ENCODE measurements at regions not wholly inside any gene's neighbourhood (a gene's known extent, or its start where the extent isn't known, plus 50 kb on each side); places are given as distances from the start of the nearest gene placed in this dataset.
A peak's percentile ranks its signal among the peaks of the same experiment; 100 is the strongest.

DNA sequence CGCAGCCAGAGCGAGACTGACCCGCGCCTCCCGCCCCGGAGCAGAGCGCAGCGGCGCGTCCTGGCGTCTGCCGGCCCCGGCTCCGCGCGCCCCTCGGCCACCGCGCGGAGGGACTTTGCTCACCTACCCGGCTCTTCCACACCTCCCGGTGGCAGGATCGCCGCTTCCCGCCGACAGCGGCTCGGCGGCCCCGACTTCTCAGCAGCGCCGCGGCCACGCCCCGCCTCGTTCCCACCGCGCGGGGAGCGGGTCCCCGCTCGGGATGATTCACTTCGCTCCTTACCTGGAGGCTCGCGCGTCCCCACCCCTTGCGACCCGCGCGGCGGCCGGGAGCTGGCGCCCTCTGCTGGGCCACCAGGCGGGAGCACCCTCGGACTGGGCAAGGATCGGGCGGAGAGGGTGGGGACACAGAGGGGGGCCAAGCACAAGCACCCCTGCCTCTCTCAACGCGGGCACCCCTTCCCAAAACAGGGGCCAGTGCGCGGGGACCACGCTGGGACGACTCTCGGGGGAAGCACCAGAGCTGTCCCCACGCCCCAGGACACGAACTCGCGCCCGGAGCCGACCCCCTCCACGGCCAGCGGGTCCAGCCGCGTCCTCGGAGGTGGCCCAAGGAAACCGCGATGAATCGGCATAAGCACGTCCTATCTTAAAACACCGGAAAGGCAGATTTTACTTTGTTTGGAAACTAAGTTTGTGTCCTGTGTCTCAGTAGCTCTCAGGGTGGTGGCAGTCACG is 101.0 kb upstream of the SVIL start (continued):
- peak; percentile 94 for TF ChIP-seq PATZ1 (CRISPR knock-in tag; IDR thresholded peaks at IDR 0.05)
- 0 out of 2 replicates have a peak, but pooled peaks have one; percentile 63 for TF ChIP-seq ZNF274 (CRISPR knock-in tag; IDR thresholded peaks at IDR 0.05)
- TF ChIP-seq, protein P1, sequence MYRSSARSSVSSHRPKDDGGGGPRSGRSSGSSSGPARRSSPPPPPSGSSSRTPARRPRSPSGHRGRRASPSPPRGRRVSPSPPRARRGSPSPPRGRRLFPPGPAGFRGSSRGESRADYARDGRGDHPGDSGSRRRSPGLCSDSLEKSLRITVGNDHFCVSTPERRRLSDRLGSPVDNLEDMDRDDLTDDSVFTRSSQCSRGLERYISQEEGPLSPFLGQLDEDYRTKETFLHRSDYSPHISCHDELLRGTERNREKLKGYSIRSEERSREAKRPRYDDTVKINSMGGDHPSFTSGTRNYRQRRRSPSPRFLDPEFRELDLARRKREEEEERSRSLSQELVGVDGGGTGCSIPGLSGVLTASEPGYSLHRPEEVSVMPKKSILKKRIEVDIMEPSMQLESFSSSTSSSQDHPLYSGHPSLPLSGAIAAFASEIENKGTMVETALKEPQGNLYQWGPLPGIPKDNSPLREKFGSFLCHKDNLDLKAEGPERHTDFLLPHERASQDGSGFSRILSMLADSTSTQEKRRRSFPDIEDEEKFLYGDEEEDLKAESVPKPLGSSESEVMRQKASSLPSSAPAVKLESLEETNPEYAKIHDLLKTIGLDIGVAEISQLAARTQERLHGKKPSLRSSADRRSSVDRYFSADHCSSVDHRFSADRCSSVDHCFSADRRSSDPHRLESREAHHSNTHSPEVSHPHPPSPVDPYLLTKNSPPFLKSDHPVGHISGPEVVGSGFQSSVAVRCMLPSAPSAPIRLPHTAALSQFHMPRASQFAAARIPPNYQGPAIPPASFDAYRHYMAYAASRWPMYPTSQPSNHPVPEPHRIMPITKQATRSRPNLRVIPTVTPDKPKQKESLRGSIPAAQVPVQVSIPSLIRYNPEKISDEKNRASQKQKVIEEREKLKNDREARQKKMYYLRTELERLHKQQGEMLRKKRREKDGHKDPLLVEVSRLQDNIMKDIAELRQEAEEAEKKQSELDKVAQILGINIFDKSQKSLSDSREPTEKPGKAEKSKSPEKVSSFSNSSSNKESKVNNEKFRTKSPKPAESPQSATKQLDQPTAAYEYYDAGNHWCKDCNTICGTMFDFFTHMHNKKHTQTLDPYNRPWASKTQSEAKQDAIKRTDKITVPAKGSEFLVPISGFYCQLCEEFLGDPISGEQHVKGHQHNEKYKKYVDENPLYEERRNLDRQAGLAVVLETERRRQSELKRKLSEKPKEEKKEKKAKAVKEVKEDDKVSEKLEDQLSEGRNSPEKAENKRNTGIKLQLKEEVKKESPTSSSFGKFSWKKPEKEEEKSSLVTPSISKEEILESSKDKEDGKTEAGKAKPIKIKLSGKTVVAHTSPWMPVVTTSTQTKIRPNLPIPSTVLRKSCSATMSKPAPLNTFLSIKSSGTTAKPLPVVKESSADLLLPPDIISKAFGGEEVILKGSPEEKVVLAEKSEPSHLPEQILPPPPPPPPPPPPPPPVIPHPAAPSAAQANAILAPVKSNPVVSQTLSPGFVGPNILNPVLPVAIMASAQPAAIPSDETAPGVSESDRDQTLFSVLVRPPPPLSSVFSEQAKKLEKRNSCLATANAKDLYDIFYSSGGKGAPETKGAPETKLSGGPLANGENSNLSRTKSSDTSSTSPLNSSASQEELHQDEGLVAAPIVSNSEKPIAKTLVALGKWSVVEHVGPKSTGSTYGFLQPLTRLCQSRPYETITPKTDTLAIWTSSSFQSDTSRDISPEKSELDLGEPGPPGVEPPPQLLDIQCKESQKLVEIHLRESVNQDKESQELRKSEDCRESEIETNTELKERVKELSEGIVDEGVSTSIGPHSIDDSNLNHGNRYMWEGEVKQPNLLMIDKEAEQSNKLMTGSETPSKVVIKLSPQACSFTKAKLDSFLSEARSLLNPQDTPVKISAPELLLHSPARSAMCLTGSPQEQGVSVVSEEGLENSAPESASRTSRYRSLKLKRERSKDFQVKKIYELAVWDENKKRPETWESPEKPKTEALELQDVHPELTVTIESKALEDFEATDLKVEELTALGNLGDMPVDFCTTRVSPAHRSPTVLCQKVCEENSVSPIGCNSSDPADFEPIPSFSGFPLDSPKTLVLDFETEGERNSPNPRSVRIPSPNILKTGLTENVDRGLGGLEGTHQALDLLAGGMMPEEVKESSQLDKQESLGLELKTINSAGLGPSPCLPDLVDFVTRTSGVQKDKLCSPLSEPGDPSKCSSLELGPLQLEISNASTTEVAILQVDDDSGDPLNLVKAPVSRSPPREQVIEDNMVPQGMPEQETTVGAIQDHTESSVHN (CRISPR knock-in tag; IDR thresholded peaks at IDR 0.05), result no peak
- 0 out of 2 replicates have a peak, but pooled peaks have one; percentile 52 for TF ChIP-seq ZNF83 (CRISPR knock-in tag; IDR thresholded peaks at IDR 0.05; ENCODE audit: borderline replicate concordance)
- peak; percentile 62; the same call in 1 of the 2 replicates for TF ChIP-seq SAP130 (CRISPR knock-in tag; IDR thresholded peaks at IDR 0.05; ENCODE audit: low read depth)
- no peak for TF ChIP-seq ZNF451 (CRISPR knock-in tag; IDR thresholded peaks at IDR 0.05)
- TF ChIP-seq CREBL2 (CRISPR knock-in tag; IDR thresholded peaks at IDR 0.05; ENCODE audit: borderline replicate concordance), result 0 out of 2 replicates have a peak, but pooled peaks have one; percentile 60
- no peak for TF ChIP-seq ZNF567 (CRISPR knock-in tag; IDR thresholded peaks at IDR 0.05; ENCODE audit: borderline replicate concordance)
- TF ChIP-seq MTF2 (CRISPR knock-in tag; IDR thresholded peaks at IDR 0.05; ENCODE audit: borderline replicate concordance), result no peak
- TF ChIP-seq ZNF180 (CRISPR knock-in tag; IDR thresholded peaks at IDR 0.05; ENCODE audit: borderline replicate concordance, low read depth), result no peak
- peak; percentile 34 for TF ChIP-seq ZNF883 (CRISPR knock-in tag; IDR thresholded peaks at IDR 0.05; ENCODE audit: not compliant biosample characterization)
- TF ChIP-seq ARNT2 (CRISPR knock-in tag; IDR thresholded peaks at IDR 0.05; ENCODE audit: low read depth), result peak; percentile 66; the same call in 1 of the 2 replicates
- TF ChIP-seq ZNF570 (CRISPR knock-in tag; IDR thresholded peaks at IDR 0.05; ENCODE audit: borderline replicate concordance), result no peak
- TF ChIP-seq TAF1 (CRISPR knock-in tag; IDR thresholded peaks at IDR 0.05), result peak; percentile 10; the same call in 1 of the 2 replicates
- TF ChIP-seq SPEN (CRISPR knock-in tag; IDR thresholded peaks at IDR 0.05; ENCODE audit: low read depth), result peak; percentile 68; the same call in 1 of the 2 replicates
- TF ChIP-seq, protein P2, sequence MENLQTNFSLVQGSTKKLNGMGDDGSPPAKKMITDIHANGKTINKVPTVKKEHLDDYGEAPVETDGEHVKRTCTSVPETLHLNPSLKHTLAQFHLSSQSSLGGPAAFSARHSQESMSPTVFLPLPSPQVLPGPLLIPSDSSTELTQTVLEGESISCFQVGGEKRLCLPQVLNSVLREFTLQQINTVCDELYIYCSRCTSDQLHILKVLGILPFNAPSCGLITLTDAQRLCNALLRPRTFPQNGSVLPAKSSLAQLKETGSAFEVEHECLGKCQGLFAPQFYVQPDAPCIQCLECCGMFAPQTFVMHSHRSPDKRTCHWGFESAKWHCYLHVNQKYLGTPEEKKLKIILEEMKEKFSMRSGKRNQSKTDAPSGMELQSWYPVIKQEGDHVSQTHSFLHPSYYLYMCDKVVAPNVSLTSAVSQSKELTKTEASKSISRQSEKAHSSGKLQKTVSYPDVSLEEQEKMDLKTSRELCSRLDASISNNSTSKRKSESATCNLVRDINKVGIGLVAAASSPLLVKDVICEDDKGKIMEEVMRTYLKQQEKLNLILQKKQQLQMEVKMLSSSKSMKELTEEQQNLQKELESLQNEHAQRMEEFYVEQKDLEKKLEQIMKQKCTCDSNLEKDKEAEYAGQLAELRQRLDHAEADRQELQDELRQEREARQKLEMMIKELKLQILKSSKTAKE (CRISPR knock-in tag; IDR thresholded peaks at IDR 0.05; ENCODE audit: borderline replicate concordance), result 0 out of 2 replicates have a peak, but pooled peaks have one; percentile 45
